Gastrocnemius medialis (tissue), 4 donors: ENCODE measurements at regions not wholly inside any gene's neighbourhood (a gene's known extent, or its start where the extent isn't known, plus 50 kb on each side); places are given as distances from the start of the nearest gene placed in this dataset.

ENCODE experiments used
- CTCF ChIP-seq, 5 experiments: fragments of 450-650 bp in 3 of 5; fragments of 200-600 bp in 2 of 5; sonication (generic) in 2 of 5; IDR thresholded peaks in 4 of 5; conservative IDR thresholded peaks in 1 of 5; 1 replicate in 4 of 5; 2 replicates in 1 of 5; pipeline ENCODE4 v1.5.1; 2016 to 2019; ENCODE audit warnings: antibody characterized with exemption in 5 of 5, mild to moderate bottlenecking in 3 of 5, moderate library complexity in 3 of 5
- POLR2A ChIP-seq, 2 donors: fragments of 450-650 bp; IDR thresholded peaks; one replicate each; pipeline ENCODE4 v1.6.1; 2017; ENCODE audit warnings: antibody characterized with exemption in 2 of 2, mild to moderate bottlenecking in 2 of 2, moderate library complexity in 2 of 2

GRCh38 chr12:83257726-83258125 lies 571.0 kb downstream of the TMTC2 start:
- TF ChIP-seq CTCF (IDR thresholded peaks at IDR 0.05 in 4 of 5, conservative IDR thresholded peaks at IDR 0.05 in 1 of 5), result no peak
- no peak for TF ChIP-seq POLR2A (IDR thresholded peaks at IDR 0.05)
